GM12878 (cell line): ENCODE measurements at regions not wholly inside any gene's neighbourhood (a gene's known extent, or its start where the extent isn't known, plus 50 kb on each side); places are given as distances from the start of the nearest gene placed in this dataset.

Source experiments
- CREB1 ChIP-seq: IDR thresholded peaks from 2 replicates; pipeline ENCODE4 v1.6.1; 2012; ENCODE audit warnings: low read depth, mild to moderate bottlenecking, inconsistent platforms
- CTCF ChIP-seq, 3 experiments: IDR thresholded peaks in 2 of 3; conservative IDR thresholded peaks in 1 of 3; 2 replicates each; pipeline ENCODE4 v1.5.1; 2011; ENCODE audit warnings: low read depth in 3 of 3, low read length in 3 of 3, mild to moderate bottlenecking in 3 of 3, control low read depth in 2 of 3, moderate library complexity in 2 of 3, inconsistent platforms in 1 of 3, mixed read lengths in 1 of 3; ENCODE audit not compliant: control insufficient read depth in 2 of 3, insufficient read depth in 1 of 3; ENCODE audit errors: extremely low read depth in 1 of 3
- DPF2 ChIP-seq: fragments of 450-650 bp; IDR thresholded peaks from 2 replicates; pipeline ENCODE4 v1.6.1; 2017; ENCODE audit warnings: mild to moderate bottlenecking
- JUND ChIP-seq: IDR thresholded peaks from 2 replicates; pipeline ENCODE4 v1.6.1; 2012; ENCODE audit warnings: low read depth, mild to moderate bottlenecking, low read length, improper control_type of control experiment, moderate library complexity
- NR2C1 ChIP-seq: fragments of 450-650 bp; IDR thresholded peaks from 2 replicates; pipeline ENCODE4 v1.6.1; 2017; ENCODE audit warnings: antibody characterized with exemption, mild to moderate bottlenecking, moderate library complexity
- RELA ChIP-seq: fragments of 450-650 bp; IDR thresholded peaks from 2 replicates; pipeline ENCODE4 v1.8.0; 2014; ENCODE audit warnings: borderline replicate concordance; ENCODE audit not compliant: partially characterized antibody
- TCF3 ChIP-seq: IDR thresholded peaks from 2 replicates; pipeline ENCODE4 v1.6.1; 2012; ENCODE audit warnings: low read depth, mild to moderate bottlenecking, low read length, borderline replicate concordance; ENCODE audit not compliant: insufficient read depth
- YY1 ChIP-seq: IDR thresholded peaks from 2 replicates; pipeline ENCODE4 v1.6.1; 2011; ENCODE audit warnings: low read depth, mild to moderate bottlenecking, low read length

DNA sequence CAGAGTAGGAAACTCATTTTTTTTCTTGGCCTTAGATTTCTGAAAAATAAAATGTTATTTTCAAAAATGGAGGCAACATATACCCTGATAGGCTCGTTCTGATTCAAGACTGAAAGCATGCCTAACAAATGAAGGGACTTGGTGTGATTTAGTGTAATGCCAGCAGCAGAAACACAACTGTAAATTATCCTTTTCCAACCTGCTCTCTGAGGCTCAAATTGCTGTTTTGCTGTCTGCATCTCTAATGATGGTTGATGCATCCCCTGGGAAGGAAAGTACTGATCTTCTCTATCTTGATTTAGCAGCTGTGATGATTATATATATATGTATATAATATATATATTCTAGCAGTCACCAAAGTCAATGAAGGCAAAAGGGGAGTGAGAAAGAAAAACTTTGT, 537.2 kb upstream of the API5 start:
- TF ChIP-seq YY1 (no peak), RELA (no peak), JUND (no peak), CREB1 (no peak), CTCF (IDR thresholded peaks at IDR 0.05 in 2 of 3, conservative IDR thresholded peaks at IDR 0.05 in 1 of 3; ENCODE audit: control insufficient read depth in 2 of 3, extremely low read depth in 1 of 3, insufficient read depth in 1 of 3, low read depth in 3 of 3, low read length in 3 of 3) (no peak), NR2C1 (no peak), DPF2 (no peak), TCF3 (no peak)
